ENCODE measurements at regions not wholly inside any gene's neighbourhood (a gene's known extent, or its start where the extent isn't known, plus 50 kb on each side); places are given as distances from the start of the nearest gene placed in this dataset.
"Not testable (repeated sequence)": the region's sequence is repeated elsewhere in the genome, so short reads cannot be mapped to it uniquely, and the experiment has no call there.

- no peaks in the 10 kb centered on the region for H3K36me3 ChIP-seq (replicated peaks)
- no peaks in the 10 kb centered on the region for H3K27me3 ChIP-seq (replicated peaks)
- DNase-seq, result no peak
- H3K27ac ChIP-seq, result no peak overlapping the region
- no peak overlapping the region for H3K4me3 ChIP-seq (ENCODE audit: low read depth, low read length)
- in situ Hi-C loops (cut with HindIII; ENCODE audit: low pct_ligation_motif_present, low sequenced_read_pairs), result no loop called here
- no peak for TF ChIP-seq CTCF (IDR thresholded peaks at IDR 0.05; ENCODE audit: low read depth, low read length, missing control alignments)
Measured at GRCh38 chr18:11454040-11454439, 155.4 kb upstream of the SLC35G4 start.

- H3K4me3 ChIP-seq (ENCODE audit: low read depth, low read length); DNase-seq; in situ Hi-C loops (cut with HindIII; ENCODE audit: low pct_ligation_motif_present, low sequenced_read_pairs); H3K27ac ChIP-seq; H3K27me3 ChIP-seq (replicated peaks); H3K36me3 ChIP-seq (replicated peaks): not testable (repeated sequence)
Measured at GRCh38 chr18:11444169-11444568, 165.2 kb upstream of the SLC35G4 start.

DNA sequence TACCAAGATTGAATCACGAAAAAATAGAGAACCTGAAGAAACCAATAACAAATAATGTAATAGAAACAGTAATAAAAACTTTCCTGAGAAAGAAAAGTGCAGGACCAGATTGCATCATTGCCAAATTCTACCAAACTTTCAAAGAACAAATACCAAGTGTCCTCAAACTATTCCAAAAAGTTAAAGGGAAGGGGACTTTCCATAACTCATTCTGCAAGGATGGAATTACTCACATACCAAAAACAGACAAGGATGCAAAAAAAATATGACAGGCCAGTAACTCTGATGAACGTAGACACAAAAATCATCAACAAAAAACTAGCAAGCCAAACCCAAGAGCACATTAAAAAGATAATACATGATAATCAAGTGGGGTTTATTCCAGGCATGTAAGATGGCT lies 172.3 kb upstream of the SLC35G4 start:
- Histone ChIP-seq H3K27ac (no peak overlapping the region), H3K4me3 (ENCODE audit: low read depth, low read length) (no peak overlapping the region), H3K27me3 (replicated peaks) (no peaks in the 10 kb centered on the region), H3K36me3 (replicated peaks) (no peaks in the 10 kb centered on the region)
- in situ Hi-C loops (cut with HindIII; ENCODE audit: low pct_ligation_motif_present, low sequenced_read_pairs), result no loop called here
- DNase-seq, result no peak
- no peak for TF ChIP-seq CTCF (IDR thresholded peaks at IDR 0.05; ENCODE audit: low read depth, low read length, missing control alignments)

- in situ Hi-C loops (cut with HindIII; ENCODE audit: low pct_ligation_motif_present, low sequenced_read_pairs), result no loop called here
- no peaks in the 10 kb centered on the region for H3K27me3 ChIP-seq (replicated peaks)
- no peaks in the 10 kb centered on the region for H3K36me3 ChIP-seq (replicated peaks)
- no peak for DNase-seq
- no peak overlapping the region for H3K27ac ChIP-seq
- no peak for TF ChIP-seq CTCF (IDR thresholded peaks at IDR 0.05; ENCODE audit: low read depth, low read length, missing control alignments)
- no peak overlapping the region for H3K4me3 ChIP-seq (ENCODE audit: low read depth, low read length)
Measured at GRCh38 chr18:11432360-11432811, 177.0 kb upstream of the SLC35G4 start.

DNA sequence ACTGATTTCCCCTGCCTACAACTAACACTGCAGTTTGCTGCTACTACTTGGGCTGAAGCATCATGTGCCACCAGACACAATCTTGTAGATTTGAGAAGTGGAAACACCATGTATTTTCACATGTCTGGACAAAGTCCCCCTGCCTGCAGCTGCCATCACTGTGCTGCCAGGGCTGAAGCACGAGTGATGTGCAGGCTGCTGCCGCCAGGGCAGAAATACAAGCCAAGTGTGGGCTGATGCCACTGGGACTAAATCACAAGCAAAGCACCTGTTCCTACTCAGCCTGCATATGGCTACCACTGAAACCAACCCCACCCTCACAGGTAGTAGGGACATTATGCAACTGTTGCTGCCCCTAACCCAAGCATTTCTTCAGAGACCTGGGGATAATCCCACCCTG lies 179.5 kb upstream of the SLC35G4 start:
- Histone ChIP-seq H3K4me3 (ENCODE audit: low read depth, low read length) (no peak overlapping the region), H3K27me3 (replicated peaks) (no peaks in the 10 kb centered on the region), H3K27ac (no peak overlapping the region), H3K36me3 (replicated peaks) (no peaks in the 10 kb centered on the region)
- TF ChIP-seq CTCF (IDR thresholded peaks at IDR 0.05; ENCODE audit: low read depth, low read length, missing control alignments), result no peak
- no peak for DNase-seq
- in situ Hi-C loops (cut with HindIII; ENCODE audit: low pct_ligation_motif_present, low sequenced_read_pairs), result no loop called here

DNA sequence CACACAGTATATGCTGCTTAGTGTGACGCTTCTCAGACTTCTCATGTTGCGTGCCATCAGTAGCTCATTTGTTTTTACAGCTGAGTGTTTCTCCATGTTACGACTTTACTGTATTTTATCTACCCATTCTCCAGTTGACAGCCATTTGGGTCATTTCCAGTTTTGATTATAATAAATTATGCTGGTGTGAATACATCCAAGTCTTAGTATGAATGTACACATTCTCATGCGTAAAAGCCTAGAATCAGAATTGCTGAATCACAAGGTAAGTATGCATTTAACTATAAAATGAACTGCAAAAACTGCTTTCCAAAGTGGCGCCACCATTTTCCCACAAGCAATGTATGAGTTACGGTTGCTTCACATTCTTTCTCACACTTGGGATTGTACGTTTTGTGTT lies 184.2 kb upstream of the SLC35G4 start:
- TF ChIP-seq CTCF (IDR thresholded peaks at IDR 0.05; ENCODE audit: low read depth, low read length, missing control alignments), result no peak
- Histone ChIP-seq H3K36me3 (replicated peaks) (no peaks in the 10 kb centered on the region), H3K27ac (no peak overlapping the region), H3K27me3 (replicated peaks) (no peaks in the 10 kb centered on the region), H3K4me3 (ENCODE audit: low read depth, low read length) (no peak overlapping the region)
- DNase-seq, result no peak
- in situ Hi-C loops (cut with HindIII; ENCODE audit: low pct_ligation_motif_present, low sequenced_read_pairs), result no loop called here
